Superior temporal gyrus (tissue), 1 donor: ENCODE measurements at regions not wholly inside any gene's neighbourhood (a gene's known extent, or its start where the extent isn't known, plus 50 kb on each side); places are given as distances from the start of the nearest gene placed in this dataset.

Source experiments
- DNase-seq: peaks from one replicate; pipeline ENCODE4 v3.0.0-alpha.2; 2016; ENCODE audit errors: extremely low spot score

GRCh38 chr15:23514484-23514883 lies 51.0 kb upstream of the MKRN3 start:
- DNase-seq: no peak

GRCh38 chr15:23506762-23507161 lies 58.7 kb upstream of the MKRN3 start:
- no peak for DNase-seq

- DNase-seq: no peak
Observed at GRCh38 chr15:23503980-23504379, 56.9 kb upstream of the GOLGA6L2 start.

- DNase-seq: no peak
Observed at GRCh38 chr15:23503576-23503975, 56.5 kb upstream of the GOLGA6L2 start.

GRCh38 chr15:23497710-23498111 lies 50.7 kb upstream of the GOLGA6L2 start:
- DNase-seq: peak; percentile 74
